ENCODE measurements at regions not wholly inside any gene's neighbourhood (a gene's known extent, or its start where the extent isn't known, plus 50 kb on each side); places are given as distances from the start of the nearest gene placed in this dataset.
"Not testable (repeated sequence)": the region's sequence is repeated elsewhere in the genome, so short reads cannot be mapped to it uniquely, and the experiment has no call there.

DNA sequence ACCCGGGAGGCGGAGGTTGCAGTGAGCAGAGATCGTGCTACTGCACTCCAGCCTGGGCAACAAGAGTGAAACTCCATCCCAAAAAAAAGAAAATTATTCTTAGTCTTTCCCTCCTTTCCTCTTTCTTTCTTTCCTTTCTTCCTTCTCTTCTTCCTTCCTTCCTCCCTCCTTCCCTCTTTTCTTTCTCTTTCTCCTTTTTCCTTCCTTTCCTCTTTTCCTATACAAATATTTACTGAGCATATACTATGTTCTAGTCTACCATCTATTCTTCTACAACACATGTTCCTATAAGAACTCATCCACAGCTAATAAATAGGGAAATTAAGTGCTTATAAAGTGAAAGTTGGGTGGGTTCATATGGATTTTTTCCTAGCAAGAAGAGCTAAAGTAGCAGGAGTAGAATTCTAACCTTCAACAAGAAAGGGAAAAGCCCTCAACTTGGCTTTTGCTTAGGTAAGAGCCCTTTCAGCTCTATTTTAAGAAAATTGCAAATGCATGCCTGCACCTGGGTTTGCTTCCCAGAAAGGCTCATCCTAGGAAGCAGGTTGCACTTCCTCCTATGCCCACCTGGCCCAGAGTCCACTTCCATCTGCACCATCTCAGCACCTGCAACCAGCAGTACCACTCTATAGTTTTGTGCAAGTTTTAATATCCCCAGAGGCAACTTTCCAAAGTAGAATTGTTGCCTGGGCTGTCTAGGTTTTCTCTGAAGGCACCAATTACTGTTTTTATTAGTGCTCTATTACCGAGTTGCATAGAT is 122.0 kb upstream of the CCND2 start:
- no peaks in the 10 kb centered on the region for H3K36me3 ChIP-seq
- TF ChIP-seq, protein P1, sequence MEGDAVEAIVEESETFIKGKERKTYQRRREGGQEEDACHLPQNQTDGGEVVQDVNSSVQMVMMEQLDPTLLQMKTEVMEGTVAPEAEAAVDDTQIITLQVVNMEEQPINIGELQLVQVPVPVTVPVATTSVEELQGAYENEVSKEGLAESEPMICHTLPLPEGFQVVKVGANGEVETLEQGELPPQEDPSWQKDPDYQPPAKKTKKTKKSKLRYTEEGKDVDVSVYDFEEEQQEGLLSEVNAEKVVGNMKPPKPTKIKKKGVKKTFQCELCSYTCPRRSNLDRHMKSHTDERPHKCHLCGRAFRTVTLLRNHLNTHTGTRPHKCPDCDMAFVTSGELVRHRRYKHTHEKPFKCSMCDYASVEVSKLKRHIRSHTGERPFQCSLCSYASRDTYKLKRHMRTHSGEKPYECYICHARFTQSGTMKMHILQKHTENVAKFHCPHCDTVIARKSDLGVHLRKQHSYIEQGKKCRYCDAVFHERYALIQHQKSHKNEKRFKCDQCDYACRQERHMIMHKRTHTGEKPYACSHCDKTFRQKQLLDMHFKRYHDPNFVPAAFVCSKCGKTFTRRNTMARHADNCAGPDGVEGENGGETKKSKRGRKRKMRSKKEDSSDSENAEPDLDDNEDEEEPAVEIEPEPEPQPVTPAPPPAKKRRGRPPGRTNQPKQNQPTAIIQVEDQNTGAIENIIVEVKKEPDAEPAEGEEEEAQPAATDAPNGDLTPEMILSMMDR (IDR thresholded peaks at IDR 0.05; ENCODE audit: borderline replicate concordance) = no peak
- H3K4me1 ChIP-seq = no peaks in the 10 kb centered on the region
- H3K27me3 ChIP-seq (ENCODE audit: low read depth) = peaks cover 8% of the 10 kb centered on the region
- no peak for DNase-seq
- H3K9me3 ChIP-seq (replicated peaks) = no peaks in the 10 kb centered on the region
- intact Hi-C loops (cut with micrococcal nuclease) = no loop called here
- H3K4me3 ChIP-seq = no peak overlapping the region
- no peak overlapping the region for H3K27ac ChIP-seq (replicated peaks)

GRCh38 chr12:4150355-4150754 is 123.2 kb upstream of the CCND2 start:
- H3K4me1 ChIP-seq; DNase-seq; H3K4me3 ChIP-seq; H3K27ac ChIP-seq (replicated peaks); intact Hi-C loops (cut with micrococcal nuclease); H3K9me3 ChIP-seq (replicated peaks); H3K27me3 ChIP-seq (ENCODE audit: low read depth); H3K36me3 ChIP-seq: not testable (repeated sequence)

- intact Hi-C loops (cut with micrococcal nuclease) = no loop called here
- no peaks in the 10 kb centered on the region for H3K9me3 ChIP-seq (replicated peaks)
- H3K27me3 ChIP-seq (ENCODE audit: low read depth) = peaks cover 16% of the 10 kb centered on the region
- H3K4me3 ChIP-seq = no peak overlapping the region
- TF ChIP-seq, protein P1 (IDR thresholded peaks at IDR 0.05; ENCODE audit: borderline replicate concordance) = no peak
- peak; percentile 55 for DNase-seq
- H3K4me1 ChIP-seq = no peaks in the 10 kb centered on the region
- H3K36me3 ChIP-seq = no peaks in the 10 kb centered on the region
- no peak overlapping the region for H3K27ac ChIP-seq (replicated peaks)
Measured at GRCh38 chr12:4148418-4149056, 125.0 kb upstream of the CCND2 start.

DNA sequence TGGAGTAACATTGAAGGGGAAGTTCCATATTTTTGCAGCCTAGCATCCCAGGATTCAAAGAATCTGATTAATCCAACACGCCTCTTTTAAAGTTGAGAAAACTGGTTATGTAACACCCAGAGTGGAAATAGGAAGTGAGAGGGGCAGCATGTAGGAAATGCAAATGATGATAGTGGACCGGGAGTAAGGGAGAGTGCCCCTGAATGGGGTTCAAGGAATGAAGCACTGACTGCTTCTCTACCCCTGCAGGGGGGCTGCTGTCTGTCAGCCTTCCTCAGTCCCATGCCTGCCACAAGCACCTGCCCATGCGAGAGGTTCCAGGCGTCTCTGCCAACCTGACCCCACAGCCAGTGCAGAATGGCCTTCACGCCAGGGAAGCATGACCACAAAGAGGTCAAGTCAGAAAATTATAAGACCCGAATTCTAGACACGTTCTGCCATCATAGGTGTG is 126.5 kb upstream of the CCND2 start:
- H3K36me3 ChIP-seq = no peaks in the 10 kb centered on the region
- no peak overlapping the region for H3K27ac ChIP-seq (replicated peaks)
- DNase-seq = no peak
- TF ChIP-seq, protein P1 (IDR thresholded peaks at IDR 0.05; ENCODE audit: borderline replicate concordance) = no peak
- intact Hi-C loops (cut with micrococcal nuclease) = no loop called here
- no peaks in the 10 kb centered on the region for H3K4me1 ChIP-seq
- no peak overlapping the region for H3K4me3 ChIP-seq
- H3K27me3 ChIP-seq (ENCODE audit: low read depth) = peaks cover 16% of the 10 kb centered on the region
- no peaks in the 10 kb centered on the region for H3K9me3 ChIP-seq (replicated peaks)

DNA sequence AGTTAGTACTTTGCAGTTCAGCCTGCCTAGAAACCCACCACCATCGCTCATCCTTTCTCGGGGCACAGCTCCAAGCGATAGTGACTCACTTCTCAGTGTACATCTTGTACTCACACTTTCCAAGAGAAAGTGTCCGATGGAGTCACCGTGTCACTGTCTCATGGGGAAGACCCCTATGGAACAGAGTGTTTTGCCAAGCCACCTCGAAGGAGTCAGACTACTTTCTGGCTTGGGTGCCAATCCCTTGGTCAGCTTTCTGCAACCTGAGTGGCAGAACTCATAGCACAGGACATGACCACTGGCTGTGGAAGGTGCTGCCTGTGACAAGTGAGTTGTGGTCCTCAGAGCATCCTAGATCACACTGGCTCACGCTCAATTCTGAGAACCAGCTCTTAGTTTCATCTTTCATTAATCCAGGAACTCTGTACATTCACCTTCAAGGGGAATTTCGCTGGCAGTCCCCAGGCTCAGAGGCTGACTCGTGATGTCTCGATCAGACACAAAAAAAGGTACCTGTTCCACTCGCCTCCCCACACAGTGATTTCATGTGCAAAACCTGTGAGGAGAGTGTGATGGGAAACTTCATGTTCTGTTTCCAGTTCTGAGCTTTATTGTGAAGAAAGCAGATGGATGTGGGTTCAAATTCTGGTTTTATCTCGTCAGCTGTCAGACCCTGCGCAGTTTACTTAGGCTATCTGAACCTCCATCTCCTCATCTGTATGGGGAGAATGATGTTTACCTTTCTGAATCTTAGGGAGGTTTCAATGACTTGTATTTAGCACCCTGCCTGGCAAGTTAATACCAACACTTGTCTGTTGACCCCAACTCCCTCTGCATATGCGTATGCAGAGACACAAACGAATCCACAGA is 127.3 kb upstream of the CCND2 start:
- Histone ChIP-seq H3K36me3 (no peaks in the 10 kb centered on the region), H3K9me3 (replicated peaks) (no peaks in the 10 kb centered on the region), H3K4me3 (no peak overlapping the region), H3K27me3 (ENCODE audit: low read depth) (peaks cover 16% of the 10 kb centered on the region), H3K4me1 (no peaks in the 10 kb centered on the region), H3K27ac (replicated peaks) (no peak overlapping the region)
- intact Hi-C loops (cut with micrococcal nuclease) = no loop called here
- TF ChIP-seq, protein P1 (IDR thresholded peaks at IDR 0.05; ENCODE audit: borderline replicate concordance) = no peak
- no peak for DNase-seq

Data from left ventricle myocardium inferior (tissue), 1 donor.